Loucy (cell line): ENCODE measurements at regions not wholly inside any gene's neighbourhood (a gene's known extent, or its start where the extent isn't known, plus 50 kb on each side); places are given as distances from the start of the nearest gene placed in this dataset.

Experiments
- H2AFZ ChIP-seq: fragments of 200-600 bp; sonication (generic); 2 replicates; pipeline ENCODE4 v1.6.0; 2016; ENCODE audit warnings: antibody characterized with exemption, mild to moderate bottlenecking, low read length, moderate library complexity
- H3F3A ChIP-seq: fragments of 200-600 bp; 2 replicates; pipeline ENCODE4 v1.6.0; 2016; ENCODE audit warnings: antibody characterized with exemption, low read depth, mild to moderate bottlenecking
- H3K27me3 ChIP-seq: fragments of 200-600 bp; sonication (generic); 2 replicates; pipeline ENCODE4 v1.6.1; 2014; ENCODE audit warnings: low read length, mild to moderate bottlenecking; ENCODE audit not compliant: insufficient read depth, poor library complexity, severe bottlenecking
- H3K36me3 ChIP-seq: fragments of 200-600 bp; sonication (generic); 2 replicates; pipeline ENCODE4 v1.6.1; 2016; ENCODE audit warnings: low read length; ENCODE audit not compliant: insufficient read depth
- H3K4me1 ChIP-seq: fragments of 200-600 bp; sonication (generic); 2 replicates; pipeline ENCODE4 v1.5.1; 2014; ENCODE audit warnings: low read length, mild to moderate bottlenecking; ENCODE audit not compliant: insufficient read depth, poor library complexity, severe bottlenecking
- H3K4me2 ChIP-seq: fragments of 200-600 bp; sonication (generic); 2 replicates; pipeline ENCODE4 v1.6.0; 2014; ENCODE audit warnings: antibody characterized with exemption, low read length, low read depth, mild to moderate bottlenecking; ENCODE audit not compliant: poor library complexity, severe bottlenecking
- H3K4me3 ChIP-seq: fragments of 200-600 bp; sonication (generic); 2 replicates; pipeline ENCODE4 v1.5.1; 2014; ENCODE audit warnings: low read length, mild to moderate bottlenecking, mixed read lengths; ENCODE audit not compliant: poor library complexity, severe bottlenecking
- H3K79me2 ChIP-seq: fragments of 200-600 bp; sonication (generic); 2 replicates; pipeline ENCODE4 v1.6.1; 2014; ENCODE audit warnings: low read length; ENCODE audit not compliant: insufficient read depth
- H3K9ac ChIP-seq: fragments of 200-600 bp; sonication (generic); 2 replicates; pipeline ENCODE4 v1.6.0; 2014; ENCODE audit warnings: mild to moderate bottlenecking, low read depth, low read length, moderate library complexity; ENCODE audit not compliant: poor library complexity, severe bottlenecking
- H3K9me2 ChIP-seq: fragments of 200-600 bp; sonication (generic); replicated peaks from 2 replicates; pipeline ENCODE4 v1.6.1; 2016; ENCODE audit warnings: low read depth, low read length, mixed read lengths
- H3K9me3 ChIP-seq: fragments of 200-600 bp; sonication (generic); 2 replicates; pipeline ENCODE4 v1.6.1; 2014; ENCODE audit warnings: mild to moderate bottlenecking, antibody characterized with exemption, low read length, low read depth; ENCODE audit not compliant: insufficient read depth
- H4K20me1 ChIP-seq: fragments of 200-600 bp; sonication (generic); 2 replicates; pipeline ENCODE4 v1.6.0; 2014; ENCODE audit warnings: antibody characterized with exemption, low read length, mild to moderate bottlenecking; ENCODE audit not compliant: insufficient read depth, poor library complexity, severe bottlenecking
- CTCF ChIP-seq: fragments of 200-600 bp; sonication (generic); conservative IDR thresholded peaks from 2 replicates; pipeline ENCODE4 v1.5.1; 2014; ENCODE audit warnings: mild to moderate bottlenecking, antibody characterized with exemption, low read length
- EZH2phosphoT487 ChIP-seq: fragments of 200-600 bp; IDR thresholded peaks from 2 replicates; pipeline ENCODE4 v1.6.1; 2018; ENCODE audit warnings: antibody characterized with exemption, mild to moderate bottlenecking, moderate library complexity, borderline replicate concordance

GRCh38 chr5:171531638-171532037, 112.2 kb downstream of the FGF18 start:
- Histone ChIP-seq H3K4me1 (no peaks in the 10 kb centered on the region), H3K9me3 (no peaks in the 10 kb centered on the region), H3K4me3 (no peak overlapping the region), H3K27me3 (no peaks in the 10 kb centered on the region), H2AFZ (no peak overlapping the region), H3K79me2 (no peaks in the 10 kb centered on the region), H3K36me3 (no peaks in the 10 kb centered on the region), H3K9me2 (no peaks in the 10 kb centered on the region), H4K20me1 (no peaks in the 10 kb centered on the region), H3F3A (no peaks in the 10 kb centered on the region), H3K4me2 (no peak overlapping the region), H3K9ac (no peak overlapping the region)
- TF ChIP-seq EZH2phosphoT487, result no peak
- TF ChIP-seq CTCF, result no peak

GRCh38 chr5:171533153-171533552, 113.7 kb downstream of the FGF18 start:
- Histone ChIP-seq H3K36me3 (no peaks in the 10 kb centered on the region), H3K4me2 (no peak overlapping the region), H4K20me1 (no peaks in the 10 kb centered on the region), H3K79me2 (no peaks in the 10 kb centered on the region), H3K9ac (no peak overlapping the region), H2AFZ (no peak overlapping the region), H3K9me2 (no peaks in the 10 kb centered on the region), H3K9me3 (no peaks in the 10 kb centered on the region), H3K4me1 (no peaks in the 10 kb centered on the region), H3F3A (no peaks in the 10 kb centered on the region), H3K27me3 (no peaks in the 10 kb centered on the region), H3K4me3 (no peak overlapping the region)
- TF ChIP-seq CTCF (no peak), EZH2phosphoT487 (no peak)

GRCh38 chr5:171534043-171534895, 114.8 kb downstream of the FGF18 start:
- TF ChIP-seq EZH2phosphoT487 (no peak), CTCF (no peak)
- H3K4me1 ChIP-seq, result no peaks in the 10 kb centered on the region
- no peak overlapping the region for H2AFZ ChIP-seq
- H3K9me3 ChIP-seq, result no peaks in the 10 kb centered on the region
- H3K4me3 ChIP-seq, result no peak overlapping the region
- H3K4me2 ChIP-seq, result no peak overlapping the region
- H3K27me3 ChIP-seq, result no peaks in the 10 kb centered on the region
- H4K20me1 ChIP-seq, result no peaks in the 10 kb centered on the region
- H3K36me3 ChIP-seq, result no peaks in the 10 kb centered on the region
- H3K79me2 ChIP-seq, result no peaks in the 10 kb centered on the region
- H3F3A ChIP-seq, result no peaks in the 10 kb centered on the region
- H3K9me2 ChIP-seq, result no peaks in the 10 kb centered on the region
- H3K9ac ChIP-seq, result no peak overlapping the region
